Epithelial cell of esophagus (primary cell): ENCODE measurements at regions not wholly inside any gene's neighbourhood (a gene's known extent, or its start where the extent isn't known, plus 50 kb on each side); places are given as distances from the start of the nearest gene placed in this dataset.

Experiments used
- DNase-seq: peaks from one replicate; pipeline ENCODE4 v3.0.0; 2010; ENCODE audit warnings: low read depth
- H3K4me3 ChIP-seq: 2 replicates; pipeline ENCODE4 v1.5.1; 2011; ENCODE audit warnings: mild to moderate bottlenecking, low read length, control low read depth
- TF ChIP-seq, protein P1 (sequence below): IDR thresholded peaks from 2 replicates; pipeline ENCODE4 v1.5.1; 2011; ENCODE audit warnings: low read depth, mild to moderate bottlenecking, low read length, control low read depth, inconsistent platforms; ENCODE audit not compliant: insufficient read depth; ENCODE audit errors: missing control alignments

DNA sequence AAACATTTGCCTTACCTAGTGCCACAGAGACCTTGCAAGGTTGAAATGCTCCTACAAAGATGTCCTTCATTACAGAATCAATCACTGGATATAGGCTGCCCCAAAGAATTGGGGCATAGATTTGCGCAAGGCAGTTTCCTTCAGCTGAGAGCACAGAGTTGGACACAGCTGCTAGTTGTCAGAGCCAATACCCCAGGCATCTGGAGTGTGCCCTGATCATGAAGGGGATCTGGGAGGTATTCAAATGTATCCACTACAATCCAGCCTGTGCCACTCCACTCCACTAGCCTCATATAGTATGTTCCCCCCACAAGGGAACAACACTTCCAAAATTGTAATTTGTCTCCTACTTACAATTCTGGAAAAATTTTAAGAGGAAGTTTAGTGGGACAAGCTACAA lies 62.3 kb upstream of the ITPRID2 start:
- DNase-seq, result no peak
- TF ChIP-seq, protein P1, sequence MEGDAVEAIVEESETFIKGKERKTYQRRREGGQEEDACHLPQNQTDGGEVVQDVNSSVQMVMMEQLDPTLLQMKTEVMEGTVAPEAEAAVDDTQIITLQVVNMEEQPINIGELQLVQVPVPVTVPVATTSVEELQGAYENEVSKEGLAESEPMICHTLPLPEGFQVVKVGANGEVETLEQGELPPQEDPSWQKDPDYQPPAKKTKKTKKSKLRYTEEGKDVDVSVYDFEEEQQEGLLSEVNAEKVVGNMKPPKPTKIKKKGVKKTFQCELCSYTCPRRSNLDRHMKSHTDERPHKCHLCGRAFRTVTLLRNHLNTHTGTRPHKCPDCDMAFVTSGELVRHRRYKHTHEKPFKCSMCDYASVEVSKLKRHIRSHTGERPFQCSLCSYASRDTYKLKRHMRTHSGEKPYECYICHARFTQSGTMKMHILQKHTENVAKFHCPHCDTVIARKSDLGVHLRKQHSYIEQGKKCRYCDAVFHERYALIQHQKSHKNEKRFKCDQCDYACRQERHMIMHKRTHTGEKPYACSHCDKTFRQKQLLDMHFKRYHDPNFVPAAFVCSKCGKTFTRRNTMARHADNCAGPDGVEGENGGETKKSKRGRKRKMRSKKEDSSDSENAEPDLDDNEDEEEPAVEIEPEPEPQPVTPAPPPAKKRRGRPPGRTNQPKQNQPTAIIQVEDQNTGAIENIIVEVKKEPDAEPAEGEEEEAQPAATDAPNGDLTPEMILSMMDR, result no peak
- no peak overlapping the region for H3K4me3 ChIP-seq

DNA sequence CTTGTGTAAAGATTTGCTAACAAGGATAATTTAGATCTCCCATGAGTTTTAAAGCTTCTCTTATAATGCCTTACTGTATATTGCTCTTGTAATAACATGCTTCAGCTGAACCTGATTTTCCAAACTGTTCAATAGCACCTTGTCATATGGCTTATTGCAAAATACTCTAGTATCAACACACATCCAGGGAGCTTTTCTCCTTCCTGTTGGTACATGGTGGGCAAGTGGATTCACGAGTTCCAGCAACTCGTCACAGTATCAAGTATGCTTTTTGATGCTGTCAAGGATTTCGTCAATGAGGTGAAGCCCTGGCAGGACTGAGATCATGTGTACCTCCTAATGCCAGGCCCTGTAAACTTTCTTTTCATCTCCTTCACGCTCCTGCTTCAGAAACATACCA lies 59.5 kb upstream of the ITPRID2 start:
- TF ChIP-seq, protein P1, result no peak
- peak; percentile 71 for DNase-seq
- no peak overlapping the region for H3K4me3 ChIP-seq

DNA sequence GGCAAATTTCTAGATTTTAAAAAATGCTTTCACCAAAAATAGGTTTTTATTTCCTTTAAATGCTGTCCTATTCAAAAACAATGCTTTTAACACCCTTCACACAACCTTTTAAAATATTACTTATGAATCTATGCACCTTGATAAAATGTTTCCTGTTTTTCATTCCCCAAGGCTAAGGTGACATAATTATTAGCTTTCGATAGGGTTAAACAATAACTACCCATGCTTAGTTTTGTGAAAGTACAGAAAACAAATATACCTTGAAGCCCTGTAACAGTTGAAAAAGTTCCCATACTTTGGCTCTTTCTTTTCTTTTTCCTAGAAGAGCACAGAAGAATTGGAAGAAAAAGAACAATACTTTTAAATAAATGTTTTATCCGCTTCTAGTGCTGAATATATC lies 54.9 kb upstream of the ITPRID2 start:
- no peak for DNase-seq
- H3K4me3 ChIP-seq, result no peak overlapping the region
- TF ChIP-seq, protein P1, result no peak

DNA sequence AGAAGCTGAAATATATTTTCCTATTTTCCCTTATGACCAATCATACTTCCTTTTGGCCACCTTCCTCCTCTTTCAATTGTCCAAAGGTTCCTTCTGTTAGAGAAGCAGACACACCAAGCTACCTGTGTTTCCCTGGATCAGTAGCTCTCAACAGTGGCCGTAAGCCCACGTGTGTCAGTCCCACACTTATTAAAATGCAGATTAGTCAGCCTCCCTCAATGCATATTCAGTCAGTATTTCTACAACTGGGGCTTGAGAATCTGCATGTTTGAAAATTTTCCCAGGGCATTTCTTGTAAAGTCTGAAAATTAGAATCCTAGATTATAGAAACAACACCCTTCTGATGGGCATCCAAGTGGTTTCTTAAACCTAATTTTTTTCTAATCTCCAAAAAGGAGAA lies 54.0 kb upstream of the ITPRID2 start:
- TF ChIP-seq, protein P1, result no peak
- no peak overlapping the region for H3K4me3 ChIP-seq
- DNase-seq, result no peak

DNA sequence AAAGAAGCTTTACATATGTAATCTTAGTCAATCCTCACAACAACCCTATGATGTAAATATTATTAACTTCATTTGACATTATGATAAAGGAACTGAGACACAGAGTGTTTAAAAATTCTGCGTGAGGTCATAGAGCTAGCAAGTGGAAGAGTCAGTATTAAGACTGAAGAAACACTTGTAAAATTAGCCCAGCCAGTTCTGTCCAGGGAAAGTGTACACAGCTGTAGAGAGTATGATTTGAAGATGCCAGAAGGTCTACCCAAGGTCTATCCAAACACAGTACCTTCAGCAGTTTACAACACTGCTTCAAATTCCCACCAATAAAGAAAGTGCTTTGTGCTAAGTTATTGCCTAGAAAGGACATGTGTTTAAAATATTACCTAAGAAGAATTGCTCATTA lies 51.7 kb upstream of the ITPRID2 start:
- no peak for DNase-seq
- H3K4me3 ChIP-seq, result no peak overlapping the region
- TF ChIP-seq, protein P1, result no peak

DNA sequence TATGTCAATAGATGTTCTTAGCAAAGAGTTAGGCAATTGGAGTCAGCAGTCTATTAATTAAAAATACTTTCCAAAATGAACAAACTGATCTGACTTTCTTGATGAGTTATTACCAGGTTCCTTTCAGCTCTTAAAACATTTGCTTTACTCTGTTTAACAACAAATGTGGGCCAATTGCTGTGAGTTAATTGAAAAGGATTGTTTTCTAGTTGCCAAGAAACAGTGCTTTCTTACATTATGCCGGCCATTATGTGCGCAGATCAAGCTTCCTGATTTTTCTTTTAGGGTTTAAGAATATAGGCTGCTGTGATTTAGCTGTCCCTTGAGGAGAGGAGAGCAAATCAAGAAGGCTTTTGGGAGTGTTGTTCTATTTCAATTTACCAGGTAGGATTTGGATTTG lies 50.5 kb upstream of the ITPRID2 start:
- no peak for DNase-seq
- H3K4me3 ChIP-seq, result no peak overlapping the region
- TF ChIP-seq, protein P1, result no peak
